Right lung (tissue), 2 donors: ENCODE measurements at regions not wholly inside any gene's neighbourhood (a gene's known extent, or its start where the extent isn't known, plus 50 kb on each side); places are given as distances from the start of the nearest gene placed in this dataset.
"Not testable (repeated sequence)": the region's sequence is repeated elsewhere in the genome, so short reads cannot be mapped to it uniquely, and the experiment has no call there.

Experiments
- DNase-seq, 2 donors: peaks; one replicate each; pipeline ENCODE4 v3.0.0-alpha.2; 2013

DNA sequence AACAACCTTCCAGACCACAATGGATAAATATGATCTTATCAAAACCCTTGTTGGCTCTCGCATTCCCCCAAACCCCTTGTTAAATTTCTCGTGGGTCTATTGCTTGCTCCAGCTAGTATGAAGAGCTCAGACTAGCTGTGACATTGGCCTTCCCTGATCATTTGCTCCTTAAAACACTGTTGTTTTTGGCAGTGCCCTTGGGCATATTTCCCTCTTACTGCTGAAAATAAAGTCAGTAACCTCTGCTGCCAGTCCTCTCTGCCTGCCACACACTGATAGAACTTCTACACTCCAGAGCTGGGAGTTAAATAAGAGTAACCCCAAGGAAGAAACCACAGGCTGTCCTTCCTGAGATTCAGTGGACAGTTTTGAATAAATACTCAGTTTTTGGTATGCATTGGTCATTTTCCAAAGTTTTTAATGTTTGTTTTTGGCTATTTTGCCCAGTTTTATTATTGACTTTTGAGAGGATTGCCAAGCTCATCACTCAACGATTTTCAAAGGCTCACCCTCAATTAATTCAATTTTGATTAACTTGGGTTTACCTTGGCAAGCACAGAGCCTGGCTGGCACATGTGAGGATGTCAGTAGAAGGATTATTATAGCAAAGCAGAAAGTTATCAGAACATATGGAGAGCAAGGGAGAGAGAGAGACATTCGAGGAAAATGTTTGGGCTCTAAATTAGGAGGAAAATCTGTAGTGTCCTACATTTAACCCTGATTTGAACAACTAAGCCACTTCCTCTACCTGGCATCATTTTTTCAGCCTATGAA is 84.3 kb upstream of the SYN3 start:
- DNase-seq = no peak

DNA sequence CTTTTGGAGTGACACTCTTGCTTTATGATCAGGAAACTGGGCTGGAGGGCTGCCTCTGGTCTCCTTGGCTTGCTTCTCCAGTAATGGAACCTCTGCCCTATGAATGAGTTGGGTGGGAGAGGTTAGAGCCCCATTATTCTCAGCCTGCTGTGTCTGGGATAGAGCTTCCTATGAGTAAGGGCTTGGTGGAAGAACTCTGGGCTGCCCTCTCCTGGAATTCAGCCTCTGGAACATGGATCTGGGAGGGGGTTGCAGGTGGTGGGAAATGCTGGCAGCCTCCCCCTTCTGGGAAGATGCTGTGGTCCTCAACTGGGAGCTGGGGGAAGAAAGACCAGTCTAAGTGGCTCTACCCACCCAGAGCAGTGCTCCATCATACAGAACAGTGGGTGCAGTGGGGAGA is 81.8 kb upstream of the SYN3 start:
- DNase-seq = no peak

DNA sequence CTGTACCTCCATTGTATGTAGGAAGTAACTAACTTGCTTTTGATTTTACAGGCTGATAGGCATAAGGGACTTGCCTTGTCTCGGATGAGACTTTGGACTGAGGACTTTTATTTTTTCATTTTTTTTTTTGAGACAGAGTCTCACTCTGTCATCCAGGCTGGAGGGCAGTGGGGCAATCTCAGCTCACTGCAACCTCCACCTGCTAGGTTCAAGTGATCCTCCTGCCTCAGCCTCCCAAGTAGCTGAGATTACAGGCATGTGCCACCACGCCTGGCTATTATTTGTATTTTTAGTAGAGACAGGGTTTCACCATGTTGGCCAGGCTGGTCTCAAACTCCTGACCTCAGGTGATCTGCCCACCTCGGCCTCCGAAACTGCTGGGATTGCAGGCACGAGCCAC is 80.2 kb upstream of the SYN3 start:
- not testable (repeated sequence) for DNase-seq

DNA sequence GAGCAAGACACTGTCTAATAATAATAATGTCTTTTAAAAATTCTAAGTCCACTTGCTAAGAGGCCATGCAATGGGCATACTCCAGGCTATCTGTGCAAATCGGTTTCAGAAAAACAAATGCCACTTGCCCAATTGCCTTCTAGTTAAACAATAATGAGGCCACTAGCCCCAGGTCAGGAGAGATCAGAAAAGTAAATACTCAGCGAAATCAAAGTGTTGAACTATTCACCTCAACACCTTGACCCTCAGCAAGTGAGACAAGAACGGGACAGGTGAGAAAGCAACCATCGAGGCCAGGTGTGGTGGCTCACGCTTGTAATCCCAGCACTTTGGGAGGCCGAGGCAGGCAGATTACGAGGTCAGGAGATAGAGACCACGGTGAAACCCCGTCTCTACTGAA is 72.3 kb upstream of the SYN3 start:
- no peak for DNase-seq

DNA sequence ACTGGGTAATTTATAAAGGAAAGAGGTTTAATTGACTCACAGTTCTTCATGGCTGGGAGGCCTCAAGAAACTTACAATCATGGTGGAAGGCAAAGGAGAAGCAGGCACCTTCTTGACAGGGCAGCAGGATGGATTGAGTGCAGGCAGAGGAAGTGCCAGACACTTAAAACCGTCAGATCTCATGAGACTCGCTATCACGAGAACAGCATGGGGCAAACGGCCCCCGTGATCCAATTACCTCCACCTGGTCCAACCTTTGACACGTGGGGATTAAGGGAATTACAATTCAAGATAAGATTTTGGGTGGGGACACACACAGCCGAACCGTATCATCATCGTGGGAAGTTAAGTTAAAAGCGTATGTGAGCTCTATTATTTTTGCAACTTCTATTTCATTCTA is 71.4 kb upstream of the SYN3 start:
- no peak for DNase-seq

DNA sequence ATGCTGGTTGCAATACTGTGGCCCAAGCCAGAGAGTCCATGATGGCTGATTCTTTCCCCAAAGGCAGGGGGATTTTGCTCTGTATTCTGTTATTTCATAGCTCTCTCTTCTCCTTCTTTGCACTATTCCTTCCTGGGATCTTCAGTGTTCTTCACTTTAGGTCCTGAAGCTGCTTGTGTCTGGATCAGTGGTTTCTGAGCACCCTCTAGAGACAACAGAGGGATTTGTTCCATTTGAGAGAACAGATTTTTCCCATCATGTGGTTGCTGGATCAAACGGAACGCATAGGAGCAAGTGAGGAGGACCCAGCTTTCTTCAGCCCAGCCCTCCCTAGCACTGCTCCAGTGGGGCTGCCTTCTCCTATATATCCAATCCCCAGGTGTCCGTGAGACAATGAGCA is 68.7 kb upstream of the SYN3 start:
- DNase-seq = no peak

DNA sequence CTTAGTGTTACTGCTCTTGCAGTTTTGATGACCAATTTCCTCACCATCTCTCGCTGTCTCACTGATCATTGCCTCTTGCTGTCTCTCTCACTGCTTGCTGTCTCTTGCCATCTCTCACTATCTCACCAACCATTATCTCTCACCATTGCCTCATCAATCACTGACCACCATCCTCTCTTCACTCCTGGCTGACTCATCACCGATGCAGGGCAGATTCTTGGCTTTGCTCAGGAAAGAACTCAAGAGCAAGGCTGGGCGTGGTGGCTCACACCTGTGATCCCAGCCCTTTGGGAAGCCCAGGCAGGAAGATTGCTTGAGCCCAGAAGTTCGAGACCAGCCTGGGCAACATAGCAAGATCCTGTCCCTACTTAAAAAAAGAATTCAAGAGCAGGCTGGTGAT is 66.3 kb upstream of the SYN3 start:
- DNase-seq = no peak

DNA sequence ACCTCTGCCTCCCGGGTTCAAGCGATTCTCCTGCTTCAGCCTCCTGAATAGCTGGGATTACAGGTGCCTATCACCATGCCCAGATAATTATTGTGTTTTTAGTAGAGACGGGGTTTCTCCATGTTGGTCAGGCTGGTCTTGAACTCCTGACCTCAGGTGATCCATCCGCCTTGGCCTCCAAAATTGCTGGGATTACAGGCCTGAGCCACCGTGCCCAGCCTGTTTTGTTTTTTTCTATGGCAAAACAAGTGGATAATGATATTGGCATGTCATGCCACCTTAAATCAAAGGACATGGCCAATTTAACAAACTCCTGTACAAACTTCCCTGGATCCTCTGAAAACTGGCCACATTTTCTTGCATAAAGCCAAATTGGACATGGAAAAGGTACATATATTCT is 64.3 kb upstream of the SYN3 start:
- DNase-seq = not testable (repeated sequence)

DNA sequence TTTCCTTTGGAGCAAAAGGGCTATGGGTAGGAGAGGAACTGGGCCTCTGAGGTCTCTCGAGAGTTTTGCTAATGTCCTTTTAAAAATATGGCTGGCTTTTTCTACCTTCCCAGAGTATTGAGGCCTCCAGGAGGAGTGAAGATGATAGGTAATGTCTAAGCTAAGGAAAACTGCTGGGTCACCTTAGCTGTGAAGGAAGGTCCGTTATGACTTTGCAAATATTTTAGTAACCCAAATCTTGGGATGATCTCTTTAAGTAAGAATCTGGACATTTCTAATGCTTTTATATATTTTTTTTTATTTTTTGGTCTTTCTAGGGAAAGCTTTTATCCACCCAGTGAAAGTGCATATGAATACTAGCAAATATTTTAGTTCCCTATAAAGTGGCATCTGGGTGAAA is 60.9 kb upstream of the SYN3 start:
- no peak for DNase-seq

DNA sequence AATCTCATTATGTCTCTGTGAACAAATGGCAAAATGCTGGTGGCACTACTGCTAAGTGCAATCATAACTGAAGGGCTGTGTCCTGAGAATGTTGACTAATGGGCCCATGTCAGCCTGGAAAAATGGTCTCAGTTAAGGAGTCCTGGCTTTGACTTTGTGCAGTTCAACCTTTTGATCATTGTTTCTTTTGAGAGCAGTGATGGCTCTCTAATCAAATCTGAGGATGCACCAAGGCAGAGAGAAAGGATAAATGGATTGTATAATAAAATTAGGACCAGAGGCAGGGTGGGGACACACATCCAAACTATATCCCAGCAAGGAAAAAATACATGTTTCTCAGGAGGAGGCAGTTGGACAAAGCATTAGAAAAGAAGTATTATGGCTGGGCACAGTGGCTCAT is 59.6 kb upstream of the SYN3 start:
- DNase-seq = no peak

DNA sequence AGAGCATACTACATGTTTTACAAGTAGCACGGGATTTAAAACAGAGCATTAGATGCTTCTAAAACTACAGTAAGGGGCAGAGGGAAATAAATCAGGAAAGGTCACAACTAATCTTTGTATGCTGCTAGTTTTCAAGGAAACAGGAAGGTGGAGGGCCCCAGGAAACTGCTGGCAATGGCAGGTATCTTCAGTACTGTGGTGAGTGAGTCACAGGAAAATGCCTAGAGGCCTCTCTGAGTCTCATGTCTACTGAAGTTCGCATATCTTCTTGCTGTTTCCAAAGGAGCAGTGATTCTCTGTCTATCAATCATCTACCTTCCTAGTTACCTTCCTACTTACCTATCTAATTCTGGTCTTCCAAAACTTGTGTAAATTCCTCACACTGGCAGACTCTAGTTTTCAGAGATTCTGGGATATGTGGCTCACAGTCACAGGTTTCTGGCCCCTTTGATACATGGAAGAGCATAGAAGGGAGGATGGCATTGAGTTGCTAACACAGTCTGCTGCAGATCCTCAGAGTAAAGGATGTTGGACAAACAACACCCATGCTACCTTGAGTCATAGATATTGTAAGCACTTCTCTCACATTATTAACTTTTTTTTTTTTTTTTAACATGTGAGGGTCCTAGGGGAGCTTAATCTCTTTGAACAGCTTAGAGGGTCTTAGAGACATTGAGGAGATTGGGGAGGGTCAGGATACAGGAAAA is 58.8 kb upstream of the SYN3 start:
- DNase-seq = no peak

DNA sequence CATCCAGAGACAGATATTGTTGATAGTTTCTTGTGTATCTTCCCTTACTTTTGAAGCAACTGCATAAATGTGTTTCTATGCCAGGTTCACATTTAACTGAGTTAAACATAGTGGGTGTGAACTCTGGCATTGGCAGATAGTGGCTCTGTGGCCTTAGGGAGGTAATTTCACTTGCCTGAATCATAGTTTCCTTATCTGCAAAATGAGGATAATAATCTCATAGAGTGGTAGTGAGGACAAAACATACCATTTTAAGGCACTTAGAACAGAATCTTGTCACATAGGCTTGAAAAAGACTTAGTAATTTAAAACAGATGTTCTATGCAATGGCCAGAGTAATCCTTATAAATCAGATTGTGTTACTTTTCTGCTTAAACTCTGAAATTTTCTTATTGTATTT is 56.4 kb upstream of the SYN3 start:
- DNase-seq = no peak

DNA sequence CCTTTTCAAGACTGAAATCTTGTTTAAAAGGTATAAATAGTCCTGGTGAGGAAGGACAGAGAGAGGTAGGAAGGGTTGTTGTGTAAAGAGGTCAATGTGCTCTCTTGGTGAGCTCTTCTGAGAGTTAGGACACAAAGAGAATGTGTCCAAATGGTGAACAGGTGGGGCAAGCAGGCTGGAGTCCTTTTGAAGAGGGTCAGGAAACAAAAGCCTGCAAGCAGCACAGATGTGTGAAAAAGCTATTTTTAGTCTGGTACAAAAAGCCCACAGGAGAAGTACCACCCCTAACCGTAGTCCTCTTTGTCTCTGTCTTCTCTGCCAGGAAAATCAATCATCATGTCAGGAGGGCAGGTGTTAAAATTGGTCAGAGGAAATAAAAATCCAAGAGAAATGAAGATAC is 54.4 kb upstream of the SYN3 start:
- DNase-seq = no peak

DNA sequence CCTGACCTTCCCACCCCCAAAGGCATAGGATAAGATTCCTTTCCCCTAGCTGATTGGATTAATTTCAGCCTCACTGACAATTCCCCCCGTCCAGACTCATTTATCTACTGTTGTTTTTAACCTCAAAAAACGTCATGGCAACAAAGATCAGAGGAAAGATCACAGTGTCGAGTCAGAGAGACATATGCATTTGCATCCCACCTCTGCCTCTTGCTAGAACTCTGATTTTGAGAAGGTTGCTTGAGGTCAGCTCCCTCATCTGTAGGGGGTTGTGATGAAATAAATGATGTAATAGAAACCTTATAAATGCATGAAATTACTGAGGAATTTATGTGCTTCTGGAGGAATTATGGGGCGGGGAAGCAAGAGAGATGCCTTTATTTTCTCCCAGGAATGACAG is 53.3 kb upstream of the SYN3 start:
- DNase-seq = no peak

DNA sequence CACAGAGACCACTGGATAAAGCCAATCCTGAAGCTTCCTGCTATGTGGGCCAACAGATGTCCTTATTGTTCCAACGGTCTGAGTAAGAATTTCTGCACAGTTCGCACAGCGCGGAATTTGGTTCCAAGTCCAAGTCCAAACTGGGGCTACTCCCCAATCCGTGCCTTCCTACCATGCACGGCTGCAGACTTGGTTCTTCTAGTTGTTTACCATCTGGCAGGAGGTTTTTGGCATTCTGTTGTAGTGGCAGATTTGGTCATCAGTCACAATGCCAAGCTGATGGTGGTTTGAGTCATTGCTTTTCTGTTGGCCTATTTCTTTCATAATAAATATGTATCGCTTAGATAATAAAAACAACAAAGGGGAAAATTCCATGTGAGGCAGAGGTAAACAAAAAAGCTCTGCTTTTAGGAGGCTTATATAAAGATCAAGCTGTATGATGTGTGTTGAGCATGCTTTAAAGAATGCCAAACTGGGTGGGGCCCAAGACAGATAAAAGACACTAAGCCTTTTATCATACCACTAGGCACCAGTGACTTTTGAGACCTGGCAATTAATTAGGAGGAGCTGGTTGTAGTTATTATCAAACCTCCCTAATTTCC is 52.5 kb upstream of the SYN3 start:
- no peak for DNase-seq

DNA sequence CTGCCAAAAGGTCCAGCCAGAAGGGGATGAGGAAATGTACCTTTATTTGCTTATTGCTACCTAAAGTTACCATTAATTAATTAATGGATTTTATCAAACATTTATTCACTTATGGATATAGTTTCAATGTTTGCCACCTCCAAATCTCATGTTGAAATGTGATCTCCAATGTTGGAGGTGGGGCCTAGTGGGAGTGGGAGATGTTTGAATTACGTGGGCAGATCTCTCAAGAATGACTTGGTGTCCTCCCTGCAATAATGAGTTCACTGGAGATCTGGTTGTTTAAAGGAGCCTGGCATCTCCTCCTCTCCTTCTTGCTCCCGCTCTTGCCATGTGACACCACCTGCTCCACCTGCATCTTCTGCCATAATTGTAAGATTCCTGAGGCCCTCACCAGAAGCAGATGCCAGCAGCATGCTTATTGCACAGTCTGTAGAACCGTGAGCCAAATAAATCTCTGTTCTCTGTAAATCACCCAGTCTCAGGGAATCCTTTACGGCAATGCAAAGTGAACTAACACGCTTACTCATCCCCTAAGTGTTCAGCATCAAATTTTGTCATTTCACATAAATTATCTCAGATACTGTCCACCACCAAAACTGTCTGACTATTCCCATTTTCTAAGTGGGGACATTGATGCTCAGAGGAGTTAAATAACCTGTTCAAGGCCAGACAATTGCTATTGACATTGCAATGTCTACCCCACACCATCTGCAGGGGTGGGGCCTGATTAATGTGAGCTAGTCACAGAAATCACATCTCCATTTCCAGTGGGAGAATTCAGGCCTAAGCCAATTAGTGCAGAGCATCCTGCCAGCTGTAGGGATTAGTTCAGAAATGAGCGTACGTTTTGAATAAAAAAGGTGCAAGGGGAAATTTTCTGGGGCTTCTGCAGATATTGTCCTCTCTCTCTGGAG is 51.6 kb upstream of the SYN3 start:
- DNase-seq = no peak

DNA sequence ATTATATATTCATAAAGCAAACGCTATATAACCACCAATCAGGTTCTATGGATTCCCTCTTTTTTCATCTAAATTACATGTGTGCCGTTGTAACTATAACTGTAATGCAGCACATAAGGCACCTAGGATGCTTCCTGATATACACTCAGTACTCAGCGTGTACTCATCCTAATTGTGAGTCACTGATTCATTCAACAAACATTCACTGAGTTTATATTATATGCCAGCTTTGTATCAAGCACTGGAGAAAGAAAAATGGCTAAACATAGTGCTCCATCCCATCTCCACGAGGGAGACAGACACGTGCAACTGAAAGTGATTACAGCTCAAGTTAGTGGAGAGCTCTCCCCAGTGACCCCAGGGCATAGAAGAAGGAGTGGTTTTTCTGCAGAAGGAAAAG is 49.9 kb upstream of the SYN3 start:
- DNase-seq = no peak
